Kidney epithelial cell (primary cell): ENCODE measurements at regions not wholly inside any gene's neighbourhood (a gene's known extent, or its start where the extent isn't known, plus 50 kb on each side); places are given as distances from the start of the nearest gene placed in this dataset.
"Not testable (repeated sequence)": the region's sequence is repeated elsewhere in the genome, so short reads cannot be mapped to it uniquely, and the experiment has no call there.

Experiments
- DNase-seq: peaks from one replicate; pipeline ENCODE4 v3.0.0-alpha.2; 2010; ENCODE audit warnings: low read depth
- H3K27me3 ChIP-seq: 2 replicates; pipeline ENCODE4 v1.6.0; 2011; ENCODE audit warnings: low read length; ENCODE audit not compliant: control insufficient read depth, insufficient read depth
- H3K36me3 ChIP-seq: 2 replicates; pipeline ENCODE4 v1.5.1; 2011; ENCODE audit warnings: low read length; ENCODE audit not compliant: control insufficient read depth, insufficient read depth
- H3K4me3 ChIP-seq: 2 replicates; pipeline ENCODE4 v1.5.1; 2011; ENCODE audit warnings: low read depth, mild to moderate bottlenecking, control low read depth, low read length
- TF ChIP-seq, protein P1 (sequence below): IDR thresholded peaks from 2 replicates; pipeline ENCODE4 v1.5.1; 2011; ENCODE audit warnings: mild to moderate bottlenecking, moderate library complexity, low read length, control low read depth, inconsistent platforms; ENCODE audit not compliant: insufficient read depth, poor library complexity, severe bottlenecking

DNA sequence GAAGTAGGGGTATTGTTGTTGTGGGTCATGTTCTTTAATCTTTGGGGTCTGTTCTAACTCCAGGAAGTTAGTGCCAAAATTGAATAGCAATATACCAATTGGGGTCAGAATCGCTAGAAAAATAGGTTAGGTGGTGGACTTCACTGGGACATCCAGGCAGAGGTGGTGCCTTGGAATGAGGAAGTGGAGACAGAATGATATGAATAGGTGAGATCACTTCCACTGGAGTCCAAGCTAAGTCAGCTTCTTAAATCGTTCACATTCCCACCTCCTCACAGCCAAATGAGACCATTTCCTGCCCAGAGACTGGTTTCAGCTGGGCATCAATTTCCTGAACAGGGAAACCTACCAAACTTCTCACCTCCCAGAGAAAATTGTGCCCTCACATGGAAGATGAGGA is 137.8 kb upstream of the RAB4A start:
- Histone ChIP-seq H3K4me3 (no peak overlapping the region), H3K27me3 (peaks cover 14% of the 10 kb centered on the region), H3K36me3 (no peaks in the 10 kb centered on the region)
- TF ChIP-seq, protein P1, sequence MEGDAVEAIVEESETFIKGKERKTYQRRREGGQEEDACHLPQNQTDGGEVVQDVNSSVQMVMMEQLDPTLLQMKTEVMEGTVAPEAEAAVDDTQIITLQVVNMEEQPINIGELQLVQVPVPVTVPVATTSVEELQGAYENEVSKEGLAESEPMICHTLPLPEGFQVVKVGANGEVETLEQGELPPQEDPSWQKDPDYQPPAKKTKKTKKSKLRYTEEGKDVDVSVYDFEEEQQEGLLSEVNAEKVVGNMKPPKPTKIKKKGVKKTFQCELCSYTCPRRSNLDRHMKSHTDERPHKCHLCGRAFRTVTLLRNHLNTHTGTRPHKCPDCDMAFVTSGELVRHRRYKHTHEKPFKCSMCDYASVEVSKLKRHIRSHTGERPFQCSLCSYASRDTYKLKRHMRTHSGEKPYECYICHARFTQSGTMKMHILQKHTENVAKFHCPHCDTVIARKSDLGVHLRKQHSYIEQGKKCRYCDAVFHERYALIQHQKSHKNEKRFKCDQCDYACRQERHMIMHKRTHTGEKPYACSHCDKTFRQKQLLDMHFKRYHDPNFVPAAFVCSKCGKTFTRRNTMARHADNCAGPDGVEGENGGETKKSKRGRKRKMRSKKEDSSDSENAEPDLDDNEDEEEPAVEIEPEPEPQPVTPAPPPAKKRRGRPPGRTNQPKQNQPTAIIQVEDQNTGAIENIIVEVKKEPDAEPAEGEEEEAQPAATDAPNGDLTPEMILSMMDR, result no peak
- DNase-seq, result no peak

DNA sequence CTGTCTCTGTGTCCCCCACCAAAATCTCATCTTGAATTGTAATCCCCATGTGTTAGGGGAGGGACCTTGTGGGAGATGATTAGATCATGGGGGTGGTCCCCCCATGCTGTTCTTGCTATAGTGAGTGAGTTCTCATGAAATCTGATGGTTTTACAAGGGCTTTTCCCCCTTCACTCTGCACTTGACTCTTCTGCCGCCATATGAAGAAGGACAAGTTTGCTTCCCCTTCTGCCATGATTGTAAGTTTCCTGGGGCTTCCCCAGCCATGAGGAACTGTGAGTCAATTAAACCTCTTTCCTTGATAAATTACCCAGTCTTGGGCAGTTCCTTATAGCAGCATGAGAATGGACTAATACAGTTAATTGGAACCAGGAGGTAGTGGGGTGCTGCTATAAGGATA is 137.1 kb upstream of the RAB4A start:
- Histone ChIP-seq H3K27me3 (peaks cover 19% of the 10 kb centered on the region), H3K4me3 (no peak overlapping the region), H3K36me3 (no peaks in the 10 kb centered on the region)
- TF ChIP-seq, protein P1, result no peak
- no peak for DNase-seq

DNA sequence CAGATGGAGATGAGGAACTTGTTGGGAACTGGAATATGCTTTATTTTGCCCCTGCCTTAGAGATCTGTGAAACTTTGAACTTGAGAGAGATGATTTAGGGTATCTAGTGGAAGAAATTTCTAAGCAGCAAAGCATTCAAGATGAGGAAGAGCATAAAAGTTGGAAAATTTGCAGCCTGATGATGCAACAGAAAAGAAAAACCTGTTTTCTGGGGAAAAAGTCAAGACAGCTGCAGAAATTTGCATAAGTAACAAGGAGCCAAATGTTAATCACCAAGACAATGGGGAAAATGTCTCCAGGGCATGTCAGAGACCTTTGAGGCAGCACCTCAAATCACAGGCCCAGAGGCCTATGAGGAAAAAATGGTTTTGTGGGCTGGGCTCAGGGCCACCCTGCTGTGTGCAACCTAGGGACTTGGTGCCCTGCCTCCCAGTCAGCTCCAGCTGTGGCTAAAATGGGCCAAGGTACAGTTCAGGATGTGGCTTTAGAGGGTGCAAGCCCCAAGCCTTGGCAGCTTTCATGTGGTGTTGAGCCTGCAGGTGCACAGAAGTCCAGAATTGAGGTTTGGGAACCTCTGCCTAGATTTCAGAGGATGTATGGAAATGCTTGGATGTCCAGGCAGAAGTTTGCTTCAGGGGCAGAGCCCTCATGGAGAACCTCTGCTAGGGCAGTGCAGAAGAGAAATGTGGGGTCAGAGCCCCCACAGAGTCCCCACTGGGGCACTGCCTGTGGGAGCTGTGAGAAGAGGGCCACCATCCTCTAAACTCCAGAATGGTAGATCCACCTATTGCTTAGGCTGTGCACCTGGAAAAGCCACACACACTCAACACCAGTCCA is 136.3 kb upstream of the RAB4A start:
- DNase-seq, H3K36me3 ChIP-seq, H3K4me3 ChIP-seq: not testable (repeated sequence)
- H3K27me3 ChIP-seq, result peaks cover 15% of the 10 kb centered on the region

DNA sequence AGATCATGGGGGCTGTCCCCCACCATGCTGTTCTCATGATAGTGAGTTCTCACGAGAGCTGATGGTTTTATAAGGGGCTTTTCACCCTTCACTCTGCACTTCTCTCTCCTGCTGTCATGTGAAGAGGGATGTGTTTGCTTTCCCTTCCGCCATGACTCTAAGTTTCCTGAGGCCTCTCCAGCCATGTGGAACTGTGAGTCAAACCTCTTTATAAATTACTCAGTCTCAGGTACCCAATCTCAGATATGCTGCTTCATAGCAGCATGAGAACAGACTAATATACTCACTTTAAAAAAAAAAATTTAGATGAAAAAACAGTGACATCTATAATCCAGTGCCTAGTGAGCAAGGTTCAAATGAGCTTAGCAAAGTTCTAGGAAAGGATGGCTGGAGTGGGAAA is 135.1 kb upstream of the RAB4A start:
- Histone ChIP-seq H3K36me3 (no peaks in the 10 kb centered on the region), H3K27me3 (peaks cover 9% of the 10 kb centered on the region), H3K4me3 (no peak overlapping the region)
- TF ChIP-seq, protein P1, result no peak
- no peak for DNase-seq

DNA sequence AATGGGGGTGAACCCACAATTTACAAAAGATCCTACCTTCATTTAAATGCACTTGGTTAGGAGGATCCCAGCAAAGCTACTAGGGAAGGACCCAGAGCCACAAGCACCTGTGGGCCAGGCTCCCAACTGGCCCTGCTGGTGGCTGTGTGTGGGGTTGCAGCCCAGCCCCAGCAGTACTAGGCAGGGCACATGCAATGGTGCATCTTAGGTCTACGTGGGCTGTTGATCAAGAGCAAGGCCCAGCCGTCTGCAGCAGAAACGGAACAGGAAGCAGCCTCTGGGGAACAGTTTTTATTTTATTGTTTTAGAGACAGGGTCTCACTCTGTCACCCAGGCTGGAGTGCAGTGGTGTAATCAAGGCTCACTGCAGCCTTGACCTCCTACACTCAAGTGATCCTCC is 134.1 kb upstream of the RAB4A start:
- Histone ChIP-seq H3K36me3 (no peaks in the 10 kb centered on the region), H3K4me3 (no peak overlapping the region), H3K27me3 (peaks cover 7% of the 10 kb centered on the region)
- TF ChIP-seq, protein P1, result no peak
- DNase-seq, result no peak

DNA sequence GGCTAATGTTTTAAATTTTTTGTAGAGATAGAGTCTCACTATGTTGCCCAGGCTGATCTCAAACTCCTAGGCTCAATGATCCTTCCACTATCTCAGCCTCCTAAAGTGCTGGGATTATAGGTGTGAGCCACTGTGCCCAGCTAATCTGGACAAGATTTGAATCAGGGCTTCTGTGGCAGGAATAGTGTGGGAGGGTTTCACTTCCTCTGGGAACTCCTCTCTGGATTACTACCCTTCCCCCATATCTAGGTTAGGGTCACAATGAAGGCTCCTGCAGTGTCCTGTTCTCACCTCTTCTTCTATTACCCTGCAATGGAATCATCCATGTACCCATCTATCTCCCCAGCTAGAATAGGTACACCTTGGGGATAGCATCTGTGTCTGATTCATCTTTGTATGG is 133.6 kb upstream of the RAB4A start:
- Histone ChIP-seq H3K27me3 (peaks cover 6% of the 10 kb centered on the region), H3K36me3 (no peaks in the 10 kb centered on the region), H3K4me3 (no peak overlapping the region)
- no peak for DNase-seq
- TF ChIP-seq, protein P1, result no peak
